IMR-90 (cell line): ENCODE measurements at regions not wholly inside any gene's neighbourhood (a gene's known extent, or its start where the extent isn't known, plus 50 kb on each side); places are given as distances from the start of the nearest gene placed in this dataset.

Experiments used
- ATAC-seq: fragments of 200-7000 bp; cut with Tn5 transposase; 2 replicates; pipeline ENCODE4 v1.9.1; 2020; ENCODE audit warnings: low read depth, mild to moderate bottlenecking, moderate library complexity
- BruUV-seq: library from RNA; stranded (reverse); fragments of 400-500 nt; replicated peaks from 2 replicates; lab custom pipeline; 2021; lab: Mats Ljungman, UMichigan
- CTCF ChIA-PET: fragments of 300-600 bp; formaldehyde crosslinking; extraction: SDS; loops from one replicate; lab custom pipeline; 2021; ENCODE audit warnings: antibody characterized with exemption; lab: Yijun Ruan, JAX
- POLR2A ChIA-PET: fragments of 300-600 bp; sonication (Branson Sonifier 250); formaldehyde crosslinking; loops from one replicate; lab custom pipeline; 2022; ENCODE audit warnings: antibody characterized with exemption; ENCODE audit not compliant: unreplicated experiment; lab: Charles Lee
- DNase-seq: peaks from one replicate; pipeline ENCODE4 v3.0.0; 2013
- H2AFZ ChIP-seq: replicated peaks from 2 replicates; pipeline ENCODE3; 2013; ENCODE audit warnings: low read length, mild to moderate bottlenecking; ENCODE audit not compliant: poor library complexity
- H2AK5ac ChIP-seq: 2 replicates; pipeline ENCODE4 v1.6.1; 2013; ENCODE audit warnings: low read depth, low read length, inconsistent platforms
- H2AK9ac ChIP-seq: replicated peaks from 2 replicates; pipeline ENCODE3; 2013; ENCODE audit warnings: mild to moderate bottlenecking, low read depth, low read length, moderate library complexity; ENCODE audit not compliant: poor library complexity
- H2BK120ac ChIP-seq: 2 replicates; pipeline ENCODE4 v1.6.1; 2013; ENCODE audit warnings: low read depth, low read length, inconsistent platforms
- H2BK15ac ChIP-seq: 3 replicates; pipeline ENCODE4 v1.6.1; 2013; ENCODE audit warnings: low read depth, low read length, inconsistent platforms
- H2BK20ac ChIP-seq: 2 replicates; pipeline ENCODE4 v1.6.1; 2013; ENCODE audit warnings: low read depth, mild to moderate bottlenecking, inconsistent platforms, low read length, moderate library complexity
- H2BK5ac ChIP-seq: 2 replicates; pipeline ENCODE4 v1.6.1; 2013; ENCODE audit warnings: mild to moderate bottlenecking, low read depth, low read length, inconsistent platforms; ENCODE audit not compliant: poor library complexity, severe bottlenecking
- H3K14ac ChIP-seq: replicated peaks from 2 replicates; pipeline ENCODE4 v1.6.1; 2013; ENCODE audit warnings: low read depth, low read length, inconsistent platforms
- H3K18ac ChIP-seq: 2 replicates; pipeline ENCODE4 v1.6.1; 2013; ENCODE audit warnings: low read depth, low read length, control low read depth
- H3K23ac ChIP-seq: 2 replicates; pipeline ENCODE4 v1.6.1; 2013; ENCODE audit warnings: low read depth, low read length, inconsistent platforms
- H3K27ac ChIP-seq: 2 replicates; pipeline ENCODE4 v1.5.1; 2013; ENCODE audit warnings: mild to moderate bottlenecking, control low read depth, low read length; ENCODE audit not compliant: insufficient read depth
- H3K27me3 ChIP-seq: 2 replicates; pipeline ENCODE4 v1.6.1; 2013; ENCODE audit warnings: low read length; ENCODE audit not compliant: control insufficient read depth, insufficient read depth
- H3K36me3 ChIP-seq: 2 replicates; pipeline ENCODE4 v1.6.1; 2013; ENCODE audit warnings: low read length, mixed read lengths; ENCODE audit not compliant: control insufficient read depth, insufficient read depth
- H3K4ac ChIP-seq: 2 replicates; pipeline ENCODE4 v1.6.1; 2013; ENCODE audit warnings: low read depth, low read length, inconsistent platforms
- H3K4me1 ChIP-seq: 2 replicates; pipeline ENCODE4 v1.6.1; 2013; ENCODE audit warnings: low read length, mixed read lengths; ENCODE audit not compliant: control insufficient read depth, insufficient read depth
- H3K4me2 ChIP-seq: 2 replicates; pipeline ENCODE4 v1.6.1; 2013; ENCODE audit warnings: low read depth, mild to moderate bottlenecking, control low read depth, low read length, moderate library complexity
- H3K4me3 ChIP-seq: 2 replicates; pipeline ENCODE4 v1.5.1; 2013; ENCODE audit warnings: low read depth, mild to moderate bottlenecking, control low read depth, low read length, moderate library complexity; ENCODE audit not compliant: insufficient read depth
- H3K56ac ChIP-seq: 2 replicates; pipeline ENCODE4 v1.6.1; 2013; ENCODE audit warnings: low read length, inconsistent platforms; ENCODE audit not compliant: insufficient read depth; ENCODE audit errors: extremely low read depth
- H3K79me1 ChIP-seq, 2 experiments: 2 replicates each; pipeline ENCODE4 v1.6.1; 2013; ENCODE audit warnings: low read length in 2 of 2, inconsistent platforms in 1 of 2, low read depth in 1 of 2
- H3K9ac ChIP-seq: 2 replicates; pipeline ENCODE4 v1.6.1; 2013; ENCODE audit warnings: low read depth, low read length, control low read depth
- H3K9me1 ChIP-seq: 2 replicates; pipeline ENCODE4 v1.6.1; 2013; ENCODE audit warnings: low read length, inconsistent platforms; ENCODE audit not compliant: insufficient read depth
- H3K9me3 ChIP-seq: 2 replicates; pipeline ENCODE4 v1.6.1; 2013; ENCODE audit warnings: low read length; ENCODE audit not compliant: control insufficient read depth, insufficient read depth
- H4K20me1 ChIP-seq: 2 replicates; pipeline ENCODE4 v1.6.1; 2013; ENCODE audit warnings: low read length, inconsistent platforms; ENCODE audit not compliant: insufficient read depth
- H4K5ac ChIP-seq: 2 replicates; pipeline ENCODE4 v1.6.1; 2013; ENCODE audit warnings: mild to moderate bottlenecking, low read depth, low read length, control low read depth
- H4K8ac ChIP-seq, 2 experiments: 2 replicates each; pipeline ENCODE4 v1.6.1; 2013; ENCODE audit warnings: low read depth in 2 of 2, low read length in 2 of 2, control low read depth in 1 of 2, inconsistent platforms in 1 of 2
- H4K91ac ChIP-seq: 2 replicates; pipeline ENCODE4 v1.6.1; 2013; ENCODE audit warnings: low read depth, low read length, inconsistent platforms; ENCODE audit not compliant: insufficient read depth
- BHLHE40 ChIP-seq: fragments of 150-350 bp; IDR thresholded peaks from 2 replicates; pipeline ENCODE4 v1.6.1; 2016; ENCODE audit warnings: mild to moderate bottlenecking, low read depth, low read length
- CEBPB ChIP-seq: IDR thresholded peaks from 2 replicates; pipeline ENCODE4 v1.6.1; 2012; ENCODE audit warnings: low read depth, low read length, improper control_type of control experiment
- CHD1 ChIP-seq: IDR thresholded peaks from 2 replicates; pipeline ENCODE4 v1.6.1; 2012; ENCODE audit warnings: low read depth, low read length, improper control_type of control experiment
- MAFK ChIP-seq: IDR thresholded peaks from 2 replicates; pipeline ENCODE4 v1.6.1; 2012; ENCODE audit warnings: low read depth, low read length, improper control_type of control experiment
- NFE2L2 ChIP-seq: fragments of 150-350 bp; IDR thresholded peaks from 2 replicates; pipeline ENCODE4 v1.6.1; 2016; ENCODE audit warnings: low read depth, mild to moderate bottlenecking, low read length
- POLR2A ChIP-seq: IDR thresholded peaks from 2 replicates; pipeline ENCODE4 v1.6.1; 2012; ENCODE audit warnings: mild to moderate bottlenecking, low read depth, low read length
- RAD21 ChIP-seq: IDR thresholded peaks from 2 replicates; pipeline ENCODE4 v1.6.1; 2012; ENCODE audit warnings: low read length, improper control_type of control experiment
- RFX5 ChIP-seq: IDR thresholded peaks from 2 replicates; pipeline ENCODE4 v1.8.0; 2012; ENCODE audit warnings: low read depth, mild to moderate bottlenecking, low read length, moderate library complexity
- SMC3 ChIP-seq: fragments of 150-350 bp; IDR thresholded peaks from 2 replicates; pipeline ENCODE4 v1.6.1; 2016; ENCODE audit warnings: low read depth, mild to moderate bottlenecking, antibody characterized with exemption, low read length, moderate library complexity
- WGBS, 2 experiments: methylation state at CpG; one replicate each; pipeline versions ENCODE4 v1.1.5 to v1.1.7; 2013; ENCODE audit warnings: missing lambda C conversion rate in 2 of 2; ENCODE audit not compliant: insufficient read length in 1 of 2; ENCODE audit errors: extremely low coverage in 2 of 2; 5-methylcytosine and 5-hydroxymethylcytosine counted together
- dilution Hi-C: fragments of 300-500 bp; cut with HindIII; formaldehyde crosslinking; loops from one replicate; pipeline ENCODE4 v1.14.3; 2018; ENCODE audit warnings: low sequenced_read_pairs; ENCODE audit not compliant: unreplicated experiment
- in situ Hi-C: fragments of 300-500 bp; cut with MboI; formaldehyde crosslinking; loops from 3 replicates; pipeline ENCODE4 v1.14.3; 2019; ENCODE audit warnings: low sequenced_read_pairs, inconsistent platforms, mixed read lengths
- intact Hi-C: fragments of 100-400 bp; cut with micrococcal nuclease; formaldehyde crosslinking; loops from 2 replicates; pipeline ENCODE4 v1.10.0; 2022
- TF ChIP-seq, protein P1 (sequence below): fragments of 150-350 bp; IDR thresholded peaks from 2 replicates; pipeline ENCODE4 v1.6.1; 2016; ENCODE audit warnings: low read depth, mild to moderate bottlenecking, low read length, moderate library complexity, borderline replicate concordance
- TF ChIP-seq, protein P2 (sequence below): fragments of 150-350 bp; IDR thresholded peaks from 2 replicates; pipeline ENCODE4 v1.6.1; 2017; ENCODE audit warnings: mild to moderate bottlenecking, antibody characterized with exemption, low read length, low read depth
- TF ChIP-seq, protein P3 (sequence below): conservative IDR thresholded peaks from 2 replicates; pipeline ENCODE4 v1.5.1; 2012; ENCODE audit warnings: mild to moderate bottlenecking, low read depth, low read length, improper control_type of control experiment

DNA sequence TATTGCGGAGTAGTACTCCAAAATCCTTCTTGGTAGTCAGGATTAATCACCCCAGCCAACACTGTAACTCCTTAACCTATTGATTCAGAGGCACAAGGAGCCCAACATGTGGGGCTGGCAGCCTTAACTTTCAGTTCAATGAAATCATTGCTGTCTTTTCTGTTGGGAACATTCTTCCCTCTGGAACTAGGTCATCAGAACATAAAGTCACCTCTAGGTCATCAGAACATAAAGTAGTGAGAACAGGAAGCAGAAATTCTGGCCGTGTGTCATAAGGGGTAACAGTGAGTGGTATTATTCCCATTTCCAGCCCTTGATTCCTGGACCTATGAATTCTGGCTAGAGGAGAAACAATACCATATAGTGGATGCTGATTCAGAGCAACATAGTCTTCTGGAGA lies 71.5 kb upstream of the TNIK start:
- Histone ChIP-seq H3K27ac (no peak overlapping the region), H4K20me1 (no peaks in the 10 kb centered on the region), H3K27me3 (no peaks in the 10 kb centered on the region), H3K36me3 (no peaks in the 10 kb centered on the region), H4K91ac (no peak overlapping the region), H3K4me1 (no peaks in the 10 kb centered on the region), H3K9me3 (no peaks in the 10 kb centered on the region), H3K9ac (no peak overlapping the region), H3K14ac (no peak overlapping the region), H2BK20ac (no peak overlapping the region), H2AFZ (no peak overlapping the region), H3K9me1 (no peaks in the 10 kb centered on the region), H4K8ac (no peak overlapping the region), H3K4me2 (no peak overlapping the region), H2BK15ac (no peak overlapping the region), H3K79me1 (no peaks in the 10 kb centered on the region), H3K18ac (no peak overlapping the region), H2BK5ac (no peak overlapping the region), H4K5ac (no peak overlapping the region), H3K4me3 (no peak overlapping the region), H2BK120ac (no peak overlapping the region), H3K4ac (no peak overlapping the region), H3K56ac (no peak overlapping the region), H2AK9ac (no peak overlapping the region), H2AK5ac (no peak overlapping the region), H3K23ac (no peak overlapping the region)
- TF ChIP-seq CEBPB: no peak
- TF ChIP-seq, protein P1, sequence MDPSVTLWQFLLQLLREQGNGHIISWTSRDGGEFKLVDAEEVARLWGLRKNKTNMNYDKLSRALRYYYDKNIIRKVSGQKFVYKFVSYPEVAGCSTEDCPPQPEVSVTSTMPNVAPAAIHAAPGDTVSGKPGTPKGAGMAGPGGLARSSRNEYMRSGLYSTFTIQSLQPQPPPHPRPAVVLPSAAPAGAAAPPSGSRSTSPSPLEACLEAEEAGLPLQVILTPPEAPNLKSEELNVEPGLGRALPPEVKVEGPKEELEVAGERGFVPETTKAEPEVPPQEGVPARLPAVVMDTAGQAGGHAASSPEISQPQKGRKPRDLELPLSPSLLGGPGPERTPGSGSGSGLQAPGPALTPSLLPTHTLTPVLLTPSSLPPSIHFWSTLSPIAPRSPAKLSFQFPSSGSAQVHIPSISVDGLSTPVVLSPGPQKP: no peak
- TF ChIP-seq CHD1: no peak
- no peak for TF ChIP-seq BHLHE40
- TF ChIP-seq SMC3: no peak
- TF ChIP-seq RFX5: no peak
- no peak for TF ChIP-seq MAFK
- TF ChIP-seq, protein P2, sequence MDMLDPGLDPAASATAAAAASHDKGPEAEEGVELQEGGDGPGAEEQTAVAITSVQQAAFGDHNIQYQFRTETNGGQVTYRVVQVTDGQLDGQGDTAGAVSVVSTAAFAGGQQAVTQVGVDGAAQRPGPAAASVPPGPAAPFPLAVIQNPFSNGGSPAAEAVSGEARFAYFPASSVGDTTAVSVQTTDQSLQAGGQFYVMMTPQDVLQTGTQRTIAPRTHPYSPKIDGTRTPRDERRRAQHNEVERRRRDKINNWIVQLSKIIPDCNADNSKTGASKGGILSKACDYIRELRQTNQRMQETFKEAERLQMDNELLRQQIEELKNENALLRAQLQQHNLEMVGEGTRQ: no peak
- TF ChIP-seq NFE2L2: no peak
- TF ChIP-seq POLR2A: no peak
- TF ChIP-seq RAD21: no peak
- TF ChIP-seq, protein P3, sequence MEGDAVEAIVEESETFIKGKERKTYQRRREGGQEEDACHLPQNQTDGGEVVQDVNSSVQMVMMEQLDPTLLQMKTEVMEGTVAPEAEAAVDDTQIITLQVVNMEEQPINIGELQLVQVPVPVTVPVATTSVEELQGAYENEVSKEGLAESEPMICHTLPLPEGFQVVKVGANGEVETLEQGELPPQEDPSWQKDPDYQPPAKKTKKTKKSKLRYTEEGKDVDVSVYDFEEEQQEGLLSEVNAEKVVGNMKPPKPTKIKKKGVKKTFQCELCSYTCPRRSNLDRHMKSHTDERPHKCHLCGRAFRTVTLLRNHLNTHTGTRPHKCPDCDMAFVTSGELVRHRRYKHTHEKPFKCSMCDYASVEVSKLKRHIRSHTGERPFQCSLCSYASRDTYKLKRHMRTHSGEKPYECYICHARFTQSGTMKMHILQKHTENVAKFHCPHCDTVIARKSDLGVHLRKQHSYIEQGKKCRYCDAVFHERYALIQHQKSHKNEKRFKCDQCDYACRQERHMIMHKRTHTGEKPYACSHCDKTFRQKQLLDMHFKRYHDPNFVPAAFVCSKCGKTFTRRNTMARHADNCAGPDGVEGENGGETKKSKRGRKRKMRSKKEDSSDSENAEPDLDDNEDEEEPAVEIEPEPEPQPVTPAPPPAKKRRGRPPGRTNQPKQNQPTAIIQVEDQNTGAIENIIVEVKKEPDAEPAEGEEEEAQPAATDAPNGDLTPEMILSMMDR: no peak
- in situ Hi-C loops: no loop called here
- no peak for ATAC-seq
- no CpG with 5 or more reads among the region's 2 CpGs for WGBS, 2 experiments
- dilution Hi-C loops: no loop called here
- intact Hi-C loops: no loop called here
- ChIA-PET CTCF (no interaction called here), POLR2A (no interaction called here)
- BruUV-seq: no TSS peak
- no peak for DNase-seq
